Esophagus squamous epithelium (tissue), 5 donors: ENCODE measurements at regions not wholly inside any gene's neighbourhood (a gene's known extent, or its start where the extent isn't known, plus 50 kb on each side); places are given as distances from the start of the nearest gene placed in this dataset.

ENCODE experiments used
- DNase-seq: peaks from one replicate; lab custom pipeline; 2025; lab: John Stamatoyannopoulos, UW
- H3K27ac ChIP-seq, 4 donors: fragments of 200-600 bp; sonication (generic); one replicate each; pipeline ENCODE4 v1.5.1; 2016 to 2019; ENCODE audit warnings: mild to moderate bottlenecking in 1 of 4
- H3K27me3 ChIP-seq, 4 donors: fragments of 200-600 bp; sonication (generic); 1 replicate in 3 of 4; 2 replicates in 1 of 4; pipeline versions ENCODE4 v1.5.1 to v1.6.0; 2017 to 2021; ENCODE audit warnings: antibody characterized with exemption in 1 of 4
- H3K36me3 ChIP-seq, 3 donors: fragments of 200-600 bp; sonication (generic); one replicate each; pipeline ENCODE4 v1.5.1; 2016 to 2019
- H3K4me1 ChIP-seq, 3 donors: fragments of 200-600 bp; sonication (generic); one replicate each; pipeline ENCODE4 v1.5.1; 2017 to 2019
- H3K4me3 ChIP-seq, 4 donors: fragments of 200-600 bp; sonication (generic); 1 replicate in 3 of 4; 2 replicates in 1 of 4; pipeline ENCODE4 v1.5.1; 2016 to 2019; ENCODE audit warnings: mild to moderate bottlenecking in 2 of 4, moderate library complexity in 1 of 4
- H3K9me3 ChIP-seq, 3 donors: fragments of 200-600 bp; sonication (generic); one replicate each; pipeline ENCODE4 v1.5.1; 2016 to 2019
- POLR2A ChIP-seq, 4 donors: fragments of 450-650 bp; IDR thresholded peaks; one replicate each; pipeline ENCODE4 v1.6.1; 2017; ENCODE audit warnings: antibody characterized with exemption in 4 of 4, mild to moderate bottlenecking in 4 of 4, moderate library complexity in 3 of 4
- WGBS, 2 donors: methylation state at CpG; one replicate each; pipeline ENCODE4 v1.1.5; 2018; 5-methylcytosine and 5-hydroxymethylcytosine counted together
- intact Hi-C: fragments of 100-400 bp; cut with DNase I; formaldehyde crosslinking; loops from one replicate; pipeline ENCODE4 v1.15.0; 2022
- TF ChIP-seq, protein P1 (sequence below), 6 experiments: fragments of 450-650 bp in 4 of 6; fragments of 200-600 bp in 2 of 6; sonication (generic) in 2 of 6; IDR thresholded peaks; one replicate each; pipeline ENCODE4 v1.5.1; 2016 to 2019; ENCODE audit warnings: antibody characterized with exemption in 6 of 6, mild to moderate bottlenecking in 4 of 6, moderate library complexity in 4 of 6
- donor health status: DM: yes; HTN: yes; CAD: no.

GRCh38 chr13:105441051-105441750 is 1094.3 kb downstream of the EFNB2 start:
- Histone ChIP-seq H3K27me3 (no peaks in the 10 kb centered on the region), H3K27ac (peak overlapping the region in 2 of 4 donors; percentile 42 to 71), H3K4me1 (peaks cover 0 to 28% (median 8%) of the 10 kb centered on the region in 3 donors), H3K36me3 (no peaks in the 10 kb centered on the region), H3K4me3 (no peak overlapping the region), H3K9me3 (no peaks in the 10 kb centered on the region)
- WGBS, 2 donors: 58 to 61% methylated on average over 9 of the region's 9 CpGs
- no peak for DNase-seq
- intact Hi-C loops: no loop called here
- TF ChIP-seq POLR2A (IDR thresholded peaks at IDR 0.05): no peak
- TF ChIP-seq, protein P1, sequence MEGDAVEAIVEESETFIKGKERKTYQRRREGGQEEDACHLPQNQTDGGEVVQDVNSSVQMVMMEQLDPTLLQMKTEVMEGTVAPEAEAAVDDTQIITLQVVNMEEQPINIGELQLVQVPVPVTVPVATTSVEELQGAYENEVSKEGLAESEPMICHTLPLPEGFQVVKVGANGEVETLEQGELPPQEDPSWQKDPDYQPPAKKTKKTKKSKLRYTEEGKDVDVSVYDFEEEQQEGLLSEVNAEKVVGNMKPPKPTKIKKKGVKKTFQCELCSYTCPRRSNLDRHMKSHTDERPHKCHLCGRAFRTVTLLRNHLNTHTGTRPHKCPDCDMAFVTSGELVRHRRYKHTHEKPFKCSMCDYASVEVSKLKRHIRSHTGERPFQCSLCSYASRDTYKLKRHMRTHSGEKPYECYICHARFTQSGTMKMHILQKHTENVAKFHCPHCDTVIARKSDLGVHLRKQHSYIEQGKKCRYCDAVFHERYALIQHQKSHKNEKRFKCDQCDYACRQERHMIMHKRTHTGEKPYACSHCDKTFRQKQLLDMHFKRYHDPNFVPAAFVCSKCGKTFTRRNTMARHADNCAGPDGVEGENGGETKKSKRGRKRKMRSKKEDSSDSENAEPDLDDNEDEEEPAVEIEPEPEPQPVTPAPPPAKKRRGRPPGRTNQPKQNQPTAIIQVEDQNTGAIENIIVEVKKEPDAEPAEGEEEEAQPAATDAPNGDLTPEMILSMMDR (IDR thresholded peaks at IDR 0.05): no peak

DNA sequence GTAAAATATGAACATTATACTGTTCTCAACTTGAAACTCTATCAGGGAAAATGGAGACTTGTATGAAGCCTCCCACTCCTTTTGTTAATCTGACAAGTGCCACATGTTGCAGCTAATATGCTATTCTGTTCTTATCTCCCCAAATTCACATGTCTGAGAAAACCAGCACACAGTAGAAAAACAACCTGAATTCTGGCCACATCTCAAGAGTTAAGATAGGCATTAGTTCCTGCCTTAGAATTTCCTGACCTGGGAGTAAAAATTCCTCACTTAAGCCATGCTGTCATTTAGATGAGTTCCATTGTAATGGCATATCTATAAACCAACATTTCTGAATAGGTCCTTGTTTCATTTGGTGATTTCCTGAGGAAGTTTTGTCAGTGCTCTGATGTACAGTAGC is 1098.5 kb downstream of the EFNB2 start:
- DNase-seq: no peak
- no peak overlapping the region for H3K27ac ChIP-seq
- H3K36me3 ChIP-seq: no peaks in the 10 kb centered on the region
- H3K4me1 ChIP-seq: peaks cover 0 to 7% (median 0%) of the 10 kb centered on the region in 3 donors
- intact Hi-C loops: no loop called here
- H3K9me3 ChIP-seq: no peaks in the 10 kb centered on the region
- no peak for TF ChIP-seq POLR2A (IDR thresholded peaks at IDR 0.05)
- TF ChIP-seq, protein P1 (IDR thresholded peaks at IDR 0.05): no peak
- no peaks in the 10 kb centered on the region for H3K27me3 ChIP-seq
- no peak overlapping the region for H3K4me3 ChIP-seq

GRCh38 chr13:105432438-105432837 is 1103.0 kb downstream of the EFNB2 start:
- no peak overlapping the region for H3K27ac ChIP-seq
- no peaks in the 10 kb centered on the region for H3K4me1 ChIP-seq
- H3K4me3 ChIP-seq: no peak overlapping the region
- DNase-seq: no peak
- H3K9me3 ChIP-seq: no peaks in the 10 kb centered on the region
- intact Hi-C loops: no loop called here
- no peaks in the 10 kb centered on the region for H3K36me3 ChIP-seq
- TF ChIP-seq POLR2A (IDR thresholded peaks at IDR 0.05): no peak
- TF ChIP-seq, protein P1 (IDR thresholded peaks at IDR 0.05): no peak
- no peaks in the 10 kb centered on the region for H3K27me3 ChIP-seq
- 65 to 66% methylated on average over 2 of the region's 2 CpGs for WGBS, 2 donors

DNA sequence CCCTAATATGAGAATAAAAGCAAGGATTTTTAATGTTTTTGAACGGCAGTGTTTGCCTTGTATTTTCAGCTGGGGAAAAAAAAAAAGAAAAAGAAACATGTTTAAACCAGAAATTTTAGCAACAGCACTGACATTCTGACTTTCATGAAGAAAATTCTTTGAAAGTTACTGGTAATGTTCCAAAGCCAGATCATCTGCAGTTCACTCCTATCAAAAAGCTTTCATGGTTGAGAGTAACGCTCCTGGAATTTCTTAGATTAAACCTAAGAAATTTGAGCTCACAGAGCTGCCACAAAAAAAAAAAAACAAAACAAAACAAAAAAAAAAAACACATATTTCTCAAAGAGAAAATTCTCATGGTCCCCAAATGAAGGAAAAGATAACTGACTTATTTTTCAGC is 1106.7 kb downstream of the EFNB2 start:
- no peak overlapping the region for H3K27ac ChIP-seq
- no peak for DNase-seq
- no peak for TF ChIP-seq POLR2A (IDR thresholded peaks at IDR 0.05)
- TF ChIP-seq, protein P1 (IDR thresholded peaks at IDR 0.05): no peak
- no peaks in the 10 kb centered on the region for H3K27me3 ChIP-seq
- H3K4me1 ChIP-seq: no peaks in the 10 kb centered on the region
- 30 to 50% methylated on average over 2 of the region's 2 CpGs for WGBS, 2 donors
- intact Hi-C loops: no loop called here
- no peaks in the 10 kb centered on the region for H3K36me3 ChIP-seq
- no peaks in the 10 kb centered on the region for H3K9me3 ChIP-seq
- H3K4me3 ChIP-seq: no peak overlapping the region

DNA sequence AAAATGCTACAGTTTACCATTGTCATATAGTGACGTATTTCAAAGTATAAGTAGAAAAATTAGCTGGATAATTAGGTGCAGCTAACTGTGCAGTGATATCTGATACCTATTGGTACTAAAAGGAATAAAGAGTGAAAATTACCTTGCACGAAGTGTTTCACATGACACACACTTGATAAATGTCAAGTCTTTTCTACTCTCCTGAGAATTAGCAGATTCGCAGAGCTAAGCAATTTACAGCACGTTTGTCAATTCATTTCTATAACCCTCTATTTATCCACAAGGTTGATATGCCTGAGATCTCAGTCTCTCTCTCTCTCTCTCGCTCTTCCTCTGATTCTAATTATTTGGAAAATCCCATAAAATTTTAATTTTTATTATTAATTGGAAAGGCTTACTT is 1109.0 kb downstream of the EFNB2 start:
- Histone ChIP-seq H3K4me1 (no peaks in the 10 kb centered on the region), H3K36me3 (no peaks in the 10 kb centered on the region), H3K27ac (no peak overlapping the region), H3K9me3 (no peaks in the 10 kb centered on the region), H3K4me3 (no peak overlapping the region), H3K27me3 (no peaks in the 10 kb centered on the region)
- WGBS, 2 donors: 76 to 83% methylated on average over 5 of the region's 5 CpGs
- no peak for TF ChIP-seq POLR2A (IDR thresholded peaks at IDR 0.05)
- TF ChIP-seq, protein P1 (IDR thresholded peaks at IDR 0.05): no peak
- no peak for DNase-seq
- intact Hi-C loops: no loop called here
